Esophagus muscularis mucosa (tissue), 4 donors: ENCODE measurements at regions not wholly inside any gene's neighbourhood (a gene's known extent, or its start where the extent isn't known, plus 50 kb on each side); places are given as distances from the start of the nearest gene placed in this dataset.

Source experiments
- EP300 ChIP-seq: sonication (generic); formaldehyde crosslinking; IDR thresholded peaks from one replicate; pipeline ENCODE4 v1.6.1; 2017; ENCODE audit warnings: antibody characterized with exemption
- POLR2A ChIP-seq: fragments of 450-650 bp; IDR thresholded peaks from one replicate; pipeline ENCODE4 v1.6.1; 2017; ENCODE audit warnings: antibody characterized with exemption, moderate library complexity, mild to moderate bottlenecking, low read depth
- TF ChIP-seq, protein P1 (sequence below), 3 experiments: fragments of 200-600 bp in 2 of 3; fragments of 450-650 bp in 1 of 3; sonication (generic) in 2 of 3; IDR thresholded peaks; one replicate each; pipeline ENCODE4 v1.5.1; 2017 to 2019; ENCODE audit warnings: antibody characterized with exemption in 3 of 3, mild to moderate bottlenecking in 2 of 3, moderate library complexity in 1 of 3

DNA sequence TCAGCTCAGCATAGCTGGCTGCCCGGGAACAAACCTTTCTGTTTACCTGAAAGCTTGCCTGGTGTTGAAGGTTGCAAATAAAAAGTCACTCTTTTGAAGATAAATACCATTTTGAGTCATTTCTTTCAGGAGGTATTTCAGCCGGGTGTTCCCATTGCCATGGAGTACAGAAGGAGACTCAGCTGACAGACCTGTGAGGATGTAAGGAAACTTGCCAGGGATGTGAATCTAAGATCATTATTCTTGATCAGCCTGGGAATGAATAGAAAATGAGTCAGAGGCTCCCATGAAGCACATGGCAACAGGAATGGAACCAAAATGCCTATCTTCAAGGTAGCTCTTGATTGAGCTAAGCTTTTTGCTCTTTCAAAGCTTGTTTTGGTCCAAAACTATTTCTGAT lies 231.2 kb downstream of the CYRIA start:
- TF ChIP-seq, protein P1, sequence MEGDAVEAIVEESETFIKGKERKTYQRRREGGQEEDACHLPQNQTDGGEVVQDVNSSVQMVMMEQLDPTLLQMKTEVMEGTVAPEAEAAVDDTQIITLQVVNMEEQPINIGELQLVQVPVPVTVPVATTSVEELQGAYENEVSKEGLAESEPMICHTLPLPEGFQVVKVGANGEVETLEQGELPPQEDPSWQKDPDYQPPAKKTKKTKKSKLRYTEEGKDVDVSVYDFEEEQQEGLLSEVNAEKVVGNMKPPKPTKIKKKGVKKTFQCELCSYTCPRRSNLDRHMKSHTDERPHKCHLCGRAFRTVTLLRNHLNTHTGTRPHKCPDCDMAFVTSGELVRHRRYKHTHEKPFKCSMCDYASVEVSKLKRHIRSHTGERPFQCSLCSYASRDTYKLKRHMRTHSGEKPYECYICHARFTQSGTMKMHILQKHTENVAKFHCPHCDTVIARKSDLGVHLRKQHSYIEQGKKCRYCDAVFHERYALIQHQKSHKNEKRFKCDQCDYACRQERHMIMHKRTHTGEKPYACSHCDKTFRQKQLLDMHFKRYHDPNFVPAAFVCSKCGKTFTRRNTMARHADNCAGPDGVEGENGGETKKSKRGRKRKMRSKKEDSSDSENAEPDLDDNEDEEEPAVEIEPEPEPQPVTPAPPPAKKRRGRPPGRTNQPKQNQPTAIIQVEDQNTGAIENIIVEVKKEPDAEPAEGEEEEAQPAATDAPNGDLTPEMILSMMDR (IDR thresholded peaks at IDR 0.05): no peak
- TF ChIP-seq POLR2A (no peak), EP300 (no peak)
